Activated CD4-positive, alpha-beta memory T cell treated with anti-CD3 and anti-CD28 coated beads for 36 hours (primary cell): ENCODE measurements at regions not wholly inside any gene's neighbourhood (a gene's known extent, or its start where the extent isn't known, plus 50 kb on each side); places are given as distances from the start of the nearest gene placed in this dataset.
"Not testable (repeated sequence)": the region's sequence is repeated elsewhere in the genome, so short reads cannot be mapped to it uniquely, and the experiment has no call there.

Experiments used
- CTCF ChIA-PET: fragments of 350-600 bp; sonication (Branson Sonifier 250); formaldehyde crosslinking; loops from one replicate; lab custom pipeline; 2021; ENCODE audit warnings: antibody characterized with exemption, inconsistent platforms; lab: Charles Lee
- POLR2A ChIA-PET: fragments of 350-600 bp; sonication (Branson Sonifier 250); formaldehyde crosslinking; loops from one replicate; lab custom pipeline; 2021; ENCODE audit warnings: antibody characterized with exemption; lab: Charles Lee
- DNase-seq: peaks from one replicate; pipeline ENCODE4 v3.0.0-alpha.2; 2020
- H3K27ac Mint-ChIP-seq: one replicate; pipeline ENCODE4 v1.8.0; 2021; ENCODE audit warnings: mixed read lengths
- H3K27me3 Mint-ChIP-seq: one replicate; pipeline ENCODE4 v1.8.0; 2021; ENCODE audit warnings: mixed read lengths
- H3K36me3 Mint-ChIP-seq: one replicate; pipeline ENCODE4 v1.8.0; 2021; ENCODE audit warnings: mixed read lengths
- H3K4me1 Mint-ChIP-seq: one replicate; pipeline ENCODE4 v1.8.0; 2021; ENCODE audit warnings: low read depth, mixed read lengths
- H3K4me3 Mint-ChIP-seq: one replicate; pipeline ENCODE4 v1.8.0; 2021; ENCODE audit warnings: mild to moderate bottlenecking, mixed read lengths
- H3K9me3 Mint-ChIP-seq: one replicate; pipeline ENCODE4 v1.8.0; 2021; ENCODE audit warnings: mixed read lengths
- intact Hi-C: fragments of 100-400 bp; cut with micrococcal nuclease; formaldehyde crosslinking; loops from one replicate; pipeline ENCODE4 v1.15.1; 2023

GRCh38 chr16:59651662-59652061 lies 917.5 kb upstream of the GOT2 start:
- DNase-seq = no peak
- no peak overlapping the region for H3K27ac Mint-ChIP-seq
- intact Hi-C loops = no loop called here
- POLR2A ChIA-PET = no interaction called here
- no peaks in the 10 kb centered on the region for H3K4me1 Mint-ChIP-seq
- peaks cover 41% of the 10 kb centered on the region for H3K9me3 Mint-ChIP-seq
- CTCF ChIA-PET = interaction anchor here (0.6 kb wide), 1 partner anchor 838 kb away, joined by 3 read pairs; no protein-coding TSS in a partner anchor
- no peaks in the 10 kb centered on the region for H3K36me3 Mint-ChIP-seq
- no peak overlapping the region for H3K4me3 Mint-ChIP-seq
- H3K27me3 Mint-ChIP-seq = no peaks in the 10 kb centered on the region

DNA sequence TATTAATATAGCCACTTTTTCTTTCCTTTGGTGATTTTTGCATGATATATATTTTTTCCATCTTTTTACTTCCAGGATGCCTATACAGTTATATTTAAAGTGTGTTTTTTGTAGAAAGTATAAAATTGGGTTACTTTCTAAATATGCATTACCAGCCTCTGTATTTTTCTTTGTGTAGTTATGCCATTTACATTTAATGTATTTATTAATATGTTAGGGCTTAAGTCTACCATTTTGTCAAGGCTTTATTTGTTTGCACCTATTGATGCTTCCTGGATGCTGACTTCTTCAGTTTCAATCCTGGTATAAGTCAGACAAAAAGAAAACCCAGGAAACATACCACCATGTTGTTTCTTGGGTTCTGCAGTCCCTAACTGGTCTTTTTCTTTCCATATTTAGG lies 911.1 kb upstream of the GOT2 start:
- Mint-ChIP-seq H3K27ac (no peak overlapping the region), H3K9me3 (peaks cover 31% of the 10 kb centered on the region), H3K27me3 (no peaks in the 10 kb centered on the region), H3K36me3 (no peaks in the 10 kb centered on the region), H3K4me3 (no peak overlapping the region), H3K4me1 (no peaks in the 10 kb centered on the region)
- intact Hi-C loops = no loop called here
- no peak for DNase-seq
- ChIA-PET CTCF (no interaction called here), POLR2A (no interaction called here)

GRCh38 chr16:59635674-59636073 lies 901.6 kb upstream of the GOT2 start:
- Mint-ChIP-seq H3K36me3 (no peaks in the 10 kb centered on the region), H3K4me3 (no peak overlapping the region), H3K9me3 (peaks cover 7% of the 10 kb centered on the region), H3K27ac (no peak overlapping the region), H3K27me3 (no peaks in the 10 kb centered on the region), H3K4me1 (no peaks in the 10 kb centered on the region)
- ChIA-PET POLR2A (interaction anchor here (0.6 kb wide), 1 partner anchor 30 kb away, joined by 3 read pairs; no protein-coding TSS in a partner anchor), CTCF (no interaction called here)
- DNase-seq = no peak
- intact Hi-C loops = no loop called here

- no peak overlapping the region for H3K27ac Mint-ChIP-seq
- no peak overlapping the region for H3K4me3 Mint-ChIP-seq
- no peak for DNase-seq
- H3K36me3 Mint-ChIP-seq = no peaks in the 10 kb centered on the region
- intact Hi-C loops = no loop called here
- ChIA-PET POLR2A (no interaction called here), CTCF (no interaction called here)
- no peaks in the 10 kb centered on the region for H3K27me3 Mint-ChIP-seq
- H3K9me3 Mint-ChIP-seq = peaks cover 7% of the 10 kb centered on the region
- no peaks in the 10 kb centered on the region for H3K4me1 Mint-ChIP-seq
These were observed 900.8 kb upstream of the GOT2 start for GRCh38 chr16:59634951-59635350.

DNA sequence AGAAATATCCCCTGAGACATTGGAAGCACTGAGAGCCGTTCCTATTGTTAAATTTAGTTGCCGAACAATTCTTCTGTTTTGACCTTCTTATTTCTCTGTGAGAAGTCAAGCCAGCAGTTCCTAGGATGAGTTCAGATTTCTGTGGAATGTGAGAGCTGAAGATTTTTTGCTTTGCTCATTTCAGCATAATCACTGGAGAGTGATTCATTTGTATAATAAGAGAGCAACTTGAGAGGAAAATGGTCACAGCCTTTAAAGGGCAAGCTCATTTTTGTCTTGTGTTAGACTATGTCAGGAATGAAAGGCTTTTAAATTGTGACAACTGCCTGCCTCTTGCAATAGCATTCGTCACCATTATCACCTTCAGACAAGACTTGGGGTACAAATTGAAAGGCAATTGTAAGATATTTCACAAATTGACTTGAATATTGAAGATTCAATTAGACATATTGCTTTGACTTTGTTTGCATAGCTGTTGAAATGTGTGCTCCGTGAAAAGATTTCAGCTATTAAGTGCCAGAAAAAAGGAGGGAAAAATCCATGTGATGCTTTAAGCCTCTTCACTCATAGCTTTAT lies 900.0 kb upstream of the GOT2 start:
- no peaks in the 10 kb centered on the region for H3K4me1 Mint-ChIP-seq
- no peaks in the 10 kb centered on the region for H3K36me3 Mint-ChIP-seq
- intact Hi-C loops = no loop called here
- ChIA-PET CTCF (no interaction called here), POLR2A (no interaction called here)
- H3K27me3 Mint-ChIP-seq = no peaks in the 10 kb centered on the region
- DNase-seq = no peak
- no peak overlapping the region for H3K27ac Mint-ChIP-seq
- peaks cover 7% of the 10 kb centered on the region for H3K9me3 Mint-ChIP-seq
- H3K4me3 Mint-ChIP-seq = no peak overlapping the region

- no peak for DNase-seq
- intact Hi-C loops = no loop called here
- Mint-ChIP-seq H3K27ac (no peak overlapping the region), H3K9me3 (peaks cover 11% of the 10 kb centered on the region), H3K4me3 (no peak overlapping the region), H3K27me3 (no peaks in the 10 kb centered on the region), H3K36me3 (no peaks in the 10 kb centered on the region), H3K4me1 (no peaks in the 10 kb centered on the region)
- POLR2A ChIA-PET = no interaction called here
- CTCF ChIA-PET = no interaction called here
These were observed 898.2 kb upstream of the GOT2 start for GRCh38 chr16:59632276-59632855.

DNA sequence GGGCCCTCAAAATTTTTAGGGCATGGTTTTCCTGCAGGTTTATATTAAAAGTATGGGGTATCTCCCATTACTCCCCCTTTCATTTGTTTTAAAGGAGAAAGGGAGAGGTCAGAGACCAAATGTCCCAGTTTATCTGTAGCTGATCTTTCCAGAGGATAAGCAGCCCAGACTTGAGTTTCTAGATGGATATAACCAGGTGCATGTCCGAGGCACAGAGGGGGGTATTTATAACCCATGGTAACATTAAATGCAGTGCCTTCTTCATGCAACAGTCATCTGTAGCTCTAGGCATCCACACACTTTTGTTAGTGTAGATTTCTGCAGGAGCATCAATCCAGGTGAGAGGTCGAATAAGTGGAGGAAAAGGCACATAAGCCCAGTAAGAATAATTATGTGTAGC lies 890.3 kb upstream of the GOT2 start:
- peaks cover 12% of the 10 kb centered on the region for H3K9me3 Mint-ChIP-seq
- H3K4me1 Mint-ChIP-seq, H3K27ac Mint-ChIP-seq, CTCF ChIA-PET, intact Hi-C loops, H3K36me3 Mint-ChIP-seq, H3K4me3 Mint-ChIP-seq, POLR2A ChIA-PET, DNase-seq, H3K27me3 Mint-ChIP-seq: not testable (repeated sequence)

- CTCF ChIA-PET = no interaction called here
- POLR2A ChIA-PET = no interaction called here
- no peak for DNase-seq
- Mint-ChIP-seq H3K27me3 (no peaks in the 10 kb centered on the region), H3K4me3 (no peak overlapping the region), H3K4me1 (no peaks in the 10 kb centered on the region), H3K9me3 (peaks cover 13% of the 10 kb centered on the region), H3K27ac (no peak overlapping the region), H3K36me3 (no peaks in the 10 kb centered on the region)
- intact Hi-C loops = no loop called here
These were observed 880.5 kb upstream of the GOT2 start for GRCh38 chr16:59614466-59615240.

- intact Hi-C loops, H3K36me3 Mint-ChIP-seq, POLR2A ChIA-PET, H3K4me1 Mint-ChIP-seq, H3K27me3 Mint-ChIP-seq, CTCF ChIA-PET, H3K4me3 Mint-ChIP-seq, H3K27ac Mint-ChIP-seq, DNase-seq: not testable (repeated sequence)
- peaks cover 14% of the 10 kb centered on the region for H3K9me3 Mint-ChIP-seq
These were observed 878.9 kb upstream of the GOT2 start for GRCh38 chr16:59612910-59613620.

- peaks cover 13% of the 10 kb centered on the region for H3K9me3 Mint-ChIP-seq
- CTCF ChIA-PET = no interaction called here
- no peaks in the 10 kb centered on the region for H3K4me1 Mint-ChIP-seq
- intact Hi-C loops = no loop called here
- H3K27me3 Mint-ChIP-seq = no peaks in the 10 kb centered on the region
- no peaks in the 10 kb centered on the region for H3K36me3 Mint-ChIP-seq
- DNase-seq = no peak
- POLR2A ChIA-PET = no interaction called here
- no peak overlapping the region for H3K4me3 Mint-ChIP-seq
- H3K27ac Mint-ChIP-seq = no peak overlapping the region
These were observed 878.0 kb upstream of the GOT2 start for GRCh38 chr16:59612094-59612493.

DNA sequence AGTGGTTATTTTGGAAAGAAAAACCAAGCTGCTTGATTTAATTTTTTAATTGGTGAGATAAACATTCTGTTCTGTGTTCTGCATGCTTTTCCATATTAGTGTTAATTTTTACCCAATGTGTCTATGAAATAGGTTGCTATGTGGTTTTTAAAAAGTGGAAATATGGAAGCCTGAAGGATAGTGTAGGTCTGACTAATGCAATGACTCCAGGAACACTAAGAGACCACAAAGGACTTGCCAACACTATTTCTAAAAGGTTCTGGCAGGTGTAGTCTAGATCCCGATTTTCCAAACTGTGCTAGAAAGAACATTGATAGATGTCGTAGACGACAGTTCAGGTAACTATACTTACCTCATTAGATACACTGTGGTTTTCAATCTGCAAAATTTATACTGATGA lies 877.4 kb upstream of the GOT2 start:
- ChIA-PET CTCF (no interaction called here), POLR2A (no interaction called here)
- Mint-ChIP-seq H3K4me3 (no peak overlapping the region), H3K27ac (no peak overlapping the region), H3K27me3 (no peaks in the 10 kb centered on the region), H3K36me3 (no peaks in the 10 kb centered on the region), H3K9me3 (peaks cover 8% of the 10 kb centered on the region), H3K4me1 (no peaks in the 10 kb centered on the region)
- intact Hi-C loops = no loop called here
- no peak for DNase-seq

GRCh38 chr16:59605706-59606105 lies 871.6 kb upstream of the GOT2 start:
- no peaks in the 10 kb centered on the region for H3K27me3 Mint-ChIP-seq
- peaks cover 2% of the 10 kb centered on the region for H3K9me3 Mint-ChIP-seq
- no peaks in the 10 kb centered on the region for H3K4me1 Mint-ChIP-seq
- intact Hi-C loops = no loop called here
- POLR2A ChIA-PET = no interaction called here
- H3K27ac Mint-ChIP-seq = no peak overlapping the region
- H3K4me3 Mint-ChIP-seq = no peak overlapping the region
- H3K36me3 Mint-ChIP-seq = no peaks in the 10 kb centered on the region
- CTCF ChIA-PET = no interaction called here
- DNase-seq = no peak
